ENCODE measurements at regions not wholly inside any gene's neighbourhood (a gene's known extent, or its start where the extent isn't known, plus 50 kb on each side); places are given as distances from the start of the nearest gene placed in this dataset.

DNA sequence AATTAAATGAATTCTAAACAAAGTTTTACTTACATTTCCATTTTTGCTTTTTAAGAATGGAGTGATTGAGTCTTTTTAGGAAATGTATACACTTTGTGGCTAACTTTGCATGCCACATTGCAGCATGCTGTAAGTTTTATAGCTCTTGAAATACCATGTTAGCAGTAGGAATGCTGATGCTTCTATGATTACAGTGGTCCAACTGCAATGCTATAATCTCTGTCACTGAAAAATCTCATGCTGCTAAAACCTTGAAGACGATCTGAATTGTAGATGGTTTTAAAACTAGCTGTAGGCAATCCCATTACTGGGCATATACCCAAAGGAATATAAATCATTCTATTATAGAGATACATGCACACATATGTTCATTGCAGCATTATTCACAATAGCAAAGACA is 127.6 kb downstream of the WIF1 start:
- TF ChIP-seq POLR2A (IDR thresholded peaks at IDR 0.05): no peak
- TF ChIP-seq, protein P1, sequence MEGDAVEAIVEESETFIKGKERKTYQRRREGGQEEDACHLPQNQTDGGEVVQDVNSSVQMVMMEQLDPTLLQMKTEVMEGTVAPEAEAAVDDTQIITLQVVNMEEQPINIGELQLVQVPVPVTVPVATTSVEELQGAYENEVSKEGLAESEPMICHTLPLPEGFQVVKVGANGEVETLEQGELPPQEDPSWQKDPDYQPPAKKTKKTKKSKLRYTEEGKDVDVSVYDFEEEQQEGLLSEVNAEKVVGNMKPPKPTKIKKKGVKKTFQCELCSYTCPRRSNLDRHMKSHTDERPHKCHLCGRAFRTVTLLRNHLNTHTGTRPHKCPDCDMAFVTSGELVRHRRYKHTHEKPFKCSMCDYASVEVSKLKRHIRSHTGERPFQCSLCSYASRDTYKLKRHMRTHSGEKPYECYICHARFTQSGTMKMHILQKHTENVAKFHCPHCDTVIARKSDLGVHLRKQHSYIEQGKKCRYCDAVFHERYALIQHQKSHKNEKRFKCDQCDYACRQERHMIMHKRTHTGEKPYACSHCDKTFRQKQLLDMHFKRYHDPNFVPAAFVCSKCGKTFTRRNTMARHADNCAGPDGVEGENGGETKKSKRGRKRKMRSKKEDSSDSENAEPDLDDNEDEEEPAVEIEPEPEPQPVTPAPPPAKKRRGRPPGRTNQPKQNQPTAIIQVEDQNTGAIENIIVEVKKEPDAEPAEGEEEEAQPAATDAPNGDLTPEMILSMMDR (IDR thresholded peaks at IDR 0.05): no peak
- TF ChIP-seq EP300 (IDR thresholded peaks at IDR 0.05): no peak

Measured in gastroesophageal sphincter (tissue), 3 donors.